ENCODE measurements at regions not wholly inside any gene's neighbourhood (a gene's known extent, or its start where the extent isn't known, plus 50 kb on each side); places are given as distances from the start of the nearest gene placed in this dataset.

GRCh38 chr4:132125131-132125530 is 1024.0 kb upstream of the PCDH10 start:
- intact Hi-C loops (cut with micrococcal nuclease; ENCODE audit: unreplicated experiment) (no loop called here), in situ Hi-C loops (cut with HindIII; ENCODE audit: extremely low pct_ligation_motif_present, low pct_unique_long_range_greater_than_20kb) (no loop called here)
- ATAC-seq (no peak), FAIRE-seq (no peak), DNase-seq (ENCODE audit: low spot score) (no peak)
- Histone ChIP-seq H3K9me3 (ENCODE audit: low read length) (no peaks in the 10 kb centered on the region), H3K4me2 (ENCODE audit: low read depth, low read length) (no peak overlapping the region), H2AFZ (ENCODE audit: low read length) (no peak overlapping the region), H3K4me1 (ENCODE audit: insufficient read depth, low read length) (no peaks in the 10 kb centered on the region), H4K20me1 (ENCODE audit: insufficient read depth, low read length) (no peaks in the 10 kb centered on the region), H3K4me3 (replicated peaks in 1 of 3; ENCODE audit: insufficient read depth in 1 of 3, low read depth in 2 of 3, low read length in 3 of 3) (no peak overlapping the region), H3K27me3 (ENCODE audit: control insufficient read depth in 1 of 2, insufficient read depth in 2 of 2, low read length in 2 of 2) (no peaks in the 10 kb centered on the region; a peak in 1 of 5 replicates), H3K36me3 (replicated peaks in 1 of 2; ENCODE audit: control insufficient read depth in 1 of 2, insufficient read depth in 2 of 2, low read length in 2 of 2) (no peaks in the 10 kb centered on the region), H3K9ac (ENCODE audit: insufficient read depth, low read depth, low read length) (no peak overlapping the region), H3K79me2 (ENCODE audit: insufficient read depth, low read length) (no peaks in the 10 kb centered on the region), H3K27ac (ENCODE audit: extremely low read length, insufficient read depth, low read length) (no peak overlapping the region)
- no peak for TF ChIP-seq KDM2A (CRISPR knock-in tag; IDR thresholded peaks at IDR 0.05; ENCODE audit: borderline replicate concordance, low read depth)
- POLR2A ChIA-PET = no interaction called here
- no TSS peak for BruUV-seq (replicated peaks)
- CTCF ChIA-PET (ENCODE audit: low intra/inter-chr PET ratio, low total read pairs) = no interaction called here
- WGBS (ENCODE audit: low lambda C conversion rate) = 0% methylated on average over 2 of the region's 2 CpGs

DNA sequence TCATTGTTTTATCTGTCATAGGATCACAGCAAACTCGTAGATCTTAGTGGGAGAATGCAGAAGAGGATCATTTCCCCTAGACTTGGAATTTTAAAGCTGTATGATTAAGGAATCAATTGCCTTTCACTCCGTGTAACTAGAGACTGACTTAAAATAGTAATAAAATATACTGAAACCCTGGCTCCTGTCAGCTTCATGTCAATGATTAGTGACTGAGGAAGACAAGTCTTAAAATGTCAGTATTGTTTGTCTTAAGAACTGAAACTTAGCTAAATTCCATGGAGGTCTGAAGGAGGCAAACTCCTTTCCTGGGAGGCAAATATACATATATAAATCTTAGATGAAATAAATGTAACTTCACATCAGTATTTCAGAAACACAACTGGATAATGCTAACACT is 1016.7 kb upstream of the PCDH10 start:
- WGBS (ENCODE audit: low lambda C conversion rate) = 14% methylated on average over 2 of the region's 2 CpGs

More for the DNA sequence above, 1016.7 kb upstream of the PCDH10 start:
- Histone ChIP-seq H2AFZ (ENCODE audit: low read length) (no peak overlapping the region), H3K27ac (ENCODE audit: extremely low read length, insufficient read depth, low read length) (no peak overlapping the region), H3K79me2 (ENCODE audit: insufficient read depth, low read length) (no peaks in the 10 kb centered on the region), H3K4me3 (replicated peaks in 1 of 3; ENCODE audit: insufficient read depth in 1 of 3, low read depth in 2 of 3, low read length in 3 of 3) (no peak overlapping the region), H3K36me3 (replicated peaks in 1 of 2; ENCODE audit: control insufficient read depth in 1 of 2, insufficient read depth in 2 of 2, low read length in 2 of 2) (no peaks in the 10 kb centered on the region), H3K27me3 (ENCODE audit: control insufficient read depth in 1 of 2, insufficient read depth in 2 of 2, low read length in 2 of 2) (no peaks in the 10 kb centered on the region), H3K9ac (ENCODE audit: insufficient read depth, low read depth, low read length) (no peak overlapping the region), H3K4me1 (ENCODE audit: insufficient read depth, low read length) (no peaks in the 10 kb centered on the region), H4K20me1 (ENCODE audit: insufficient read depth, low read length) (no peaks in the 10 kb centered on the region), H3K4me2 (ENCODE audit: low read depth, low read length) (no peak overlapping the region), H3K9me3 (ENCODE audit: low read length) (peaks cover 3% of the 10 kb centered on the region; the same call in 1 of the 2 replicates)
- FAIRE-seq (no peak), ATAC-seq (no peak), DNase-seq (ENCODE audit: low spot score) (no peak)
- CTCF ChIA-PET (ENCODE audit: low intra/inter-chr PET ratio, low total read pairs) = no interaction called here
- BruUV-seq (replicated peaks) = no TSS peak
- TF ChIP-seq, protein P1, sequence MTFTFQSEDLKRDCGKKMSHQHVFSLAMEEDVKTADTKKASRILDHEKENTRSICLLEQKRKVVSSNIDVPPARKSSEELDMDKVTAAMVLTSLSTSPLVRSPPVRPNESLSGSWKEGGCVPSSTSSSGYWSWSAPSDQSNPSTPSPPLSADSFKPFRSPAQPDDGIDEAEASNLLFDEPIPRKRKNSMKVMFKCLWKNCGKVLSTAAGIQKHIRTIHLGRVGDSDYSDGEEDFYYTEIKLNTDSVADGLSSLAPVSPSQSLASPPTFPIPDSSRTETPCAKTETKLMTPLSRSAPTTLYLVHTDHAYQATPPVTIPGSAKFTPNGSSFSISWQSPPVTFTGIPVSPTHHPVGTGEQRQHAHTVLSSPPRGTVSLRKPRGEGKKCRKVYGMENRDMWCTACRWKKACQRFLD (CRISPR knock-in tag; IDR thresholded peaks at IDR 0.05; ENCODE audit: borderline replicate concordance) = no peak
- TF ChIP-seq RARG (CRISPR knock-in tag; IDR thresholded peaks at IDR 0.05; ENCODE audit: low read depth) = no peak
- TF ChIP-seq, protein P2, sequence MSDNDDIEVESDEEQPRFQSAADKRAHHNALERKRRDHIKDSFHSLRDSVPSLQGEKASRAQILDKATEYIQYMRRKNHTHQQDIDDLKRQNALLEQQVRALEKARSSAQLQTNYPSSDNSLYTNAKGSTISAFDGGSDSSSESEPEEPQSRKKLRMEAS (IDR thresholded peaks at IDR 0.05) = no peak
- no peak for TF ChIP-seq ZNF3 (CRISPR knock-in tag; IDR thresholded peaks at IDR 0.05)
- TF ChIP-seq PCBP1 (IDR thresholded peaks at IDR 0.05; ENCODE audit: borderline replicate concordance, low read depth, low read length) = no peak
- TF ChIP-seq NFYB (CRISPR knock-in tag; IDR thresholded peaks at IDR 0.05) = no peak
- TF ChIP-seq RCOR2 (CRISPR knock-in tag; IDR thresholded peaks at IDR 0.05) = no peak
- in situ Hi-C loops (cut with HindIII; ENCODE audit: extremely low pct_ligation_motif_present, low pct_unique_long_range_greater_than_20kb) = no loop called here
- intact Hi-C loops (cut with micrococcal nuclease; ENCODE audit: unreplicated experiment) = no loop called here
- POLR2A ChIA-PET = no interaction called here

Data from HepG2 (cell line).